DND-41 (cell line): ENCODE measurements at regions not wholly inside any gene's neighbourhood (a gene's known extent, or its start where the extent isn't known, plus 50 kb on each side); places are given as distances from the start of the nearest gene placed in this dataset.

Source experiments
- CTCF ChIP-seq: IDR thresholded peaks from 2 replicates; pipeline ENCODE4 v1.5.1; 2012; ENCODE audit warnings: borderline replicate concordance, low read length, moderate library complexity, mild to moderate bottlenecking; ENCODE audit not compliant: poor library complexity, severe bottlenecking; ENCODE audit errors: extremely low read depth
- EZH2 ChIP-seq: IDR thresholded peaks from 3 replicates; pipeline ENCODE4 v1.6.1; 2012; ENCODE audit warnings: borderline replicate concordance, low read depth, mild to moderate bottlenecking, moderate library complexity, low read length, inconsistent platforms; ENCODE audit not compliant: severe bottlenecking

DNA sequence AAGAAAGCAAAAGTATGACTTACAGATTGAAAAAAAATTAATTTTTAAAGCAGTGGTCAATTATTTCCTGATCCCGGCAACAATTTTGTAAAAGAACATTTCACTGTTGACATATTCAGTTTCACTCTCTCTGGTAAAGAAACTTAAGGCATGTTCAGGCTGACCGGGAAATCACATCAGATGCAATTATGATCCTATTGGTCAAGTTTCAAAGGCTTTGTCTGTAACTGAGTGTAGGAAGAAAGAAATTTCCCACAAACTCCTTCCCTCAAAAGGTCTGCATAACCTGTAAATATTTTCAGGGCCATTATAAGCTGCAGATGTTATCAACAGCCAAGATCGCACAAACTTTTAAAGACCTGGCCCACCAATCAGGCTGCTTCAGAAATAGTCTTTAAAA, 205.4 kb upstream of the IGF1R start:
- no peak for TF ChIP-seq CTCF
- TF ChIP-seq EZH2, result no peak
